ENCODE measurements at regions not wholly inside any gene's neighbourhood (a gene's known extent, or its start where the extent isn't known, plus 50 kb on each side); places are given as distances from the start of the nearest gene placed in this dataset.

DNA sequence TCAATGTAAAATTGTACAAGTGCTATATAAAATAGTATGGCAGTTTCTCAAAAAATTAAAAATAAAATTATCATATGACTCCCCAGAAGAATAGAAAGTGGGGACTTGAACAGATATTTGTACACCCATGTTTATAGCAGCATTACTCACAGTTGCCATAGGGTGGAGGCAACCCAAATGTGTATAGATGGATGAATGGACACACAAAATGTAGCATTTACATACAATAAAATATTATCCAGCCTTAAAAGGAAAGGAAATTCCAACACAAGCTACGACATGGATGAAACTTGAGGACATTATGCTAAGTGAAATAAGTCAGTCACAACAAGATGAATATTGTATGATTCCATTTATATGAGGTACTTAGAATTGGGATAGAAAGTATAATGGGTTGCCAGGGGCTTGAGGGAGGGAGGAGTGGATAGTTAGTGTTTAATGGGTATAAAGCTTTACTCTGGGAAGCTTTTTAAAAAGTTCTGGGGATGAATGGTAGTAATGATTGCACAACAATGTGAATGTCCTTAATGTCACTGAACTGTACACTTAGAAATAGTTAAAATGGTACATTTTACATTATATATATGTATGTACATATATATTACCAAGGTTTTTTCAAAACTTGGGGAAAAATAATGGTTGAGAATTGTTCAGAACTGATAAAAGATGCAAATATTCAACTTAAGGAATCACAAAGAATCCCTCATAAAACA is 53.0 kb upstream of the ADORA3 start:
- intact Hi-C loops (cut with micrococcal nuclease) = loop anchor here (1.0 kb wide), 2 partner anchors 36 to 64 kb away; no protein-coding TSS in a partner anchor

DNA sequence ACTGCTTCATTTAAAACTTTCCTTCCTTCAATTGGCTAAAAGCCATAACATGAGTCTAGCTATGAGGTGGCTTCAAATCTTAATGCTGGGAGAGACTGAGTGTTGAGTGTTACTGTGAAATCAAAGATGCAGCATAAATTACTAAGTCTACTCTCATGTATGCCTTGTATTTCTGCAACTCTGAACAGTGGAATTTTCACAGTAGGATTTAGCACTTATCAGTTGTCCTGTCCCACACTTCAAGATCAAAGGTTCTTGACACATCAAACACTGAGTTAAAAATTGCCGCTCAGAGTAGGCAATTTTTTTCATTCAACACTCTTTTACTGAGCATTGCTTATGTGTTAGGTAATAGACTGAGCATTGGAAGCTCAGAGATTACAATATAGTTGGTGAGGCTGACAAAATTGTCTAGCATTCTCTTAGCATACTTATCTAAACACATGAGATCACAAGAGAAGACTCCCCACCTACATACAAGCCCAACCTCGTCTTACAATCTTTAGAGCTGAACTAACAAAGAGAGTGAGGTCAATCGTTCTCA is 56.4 kb upstream of the ADORA3 start:
- intact Hi-C loops (cut with micrococcal nuclease) = no loop called here

DNA sequence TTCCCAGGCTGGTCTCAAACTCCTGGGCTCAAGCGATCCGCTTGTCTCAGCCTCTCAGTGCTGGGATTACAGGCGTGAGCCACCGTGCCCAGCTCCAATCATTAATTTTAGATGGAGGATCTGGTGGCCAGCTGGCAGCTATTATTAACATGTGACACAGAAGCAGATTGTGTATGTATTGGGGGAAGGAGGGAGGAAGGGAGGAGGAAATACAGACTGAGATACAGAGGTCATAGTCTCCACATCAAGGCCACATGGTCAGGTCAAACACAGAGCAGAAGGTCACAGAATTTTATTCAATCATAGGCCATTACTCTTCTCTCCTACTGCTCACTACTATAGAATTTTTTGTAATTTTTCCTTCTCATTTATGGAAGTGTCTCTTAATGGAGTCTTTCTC is 57.9 kb upstream of the ADORA3 start:
- intact Hi-C loops (cut with micrococcal nuclease) = no loop called here

DNA sequence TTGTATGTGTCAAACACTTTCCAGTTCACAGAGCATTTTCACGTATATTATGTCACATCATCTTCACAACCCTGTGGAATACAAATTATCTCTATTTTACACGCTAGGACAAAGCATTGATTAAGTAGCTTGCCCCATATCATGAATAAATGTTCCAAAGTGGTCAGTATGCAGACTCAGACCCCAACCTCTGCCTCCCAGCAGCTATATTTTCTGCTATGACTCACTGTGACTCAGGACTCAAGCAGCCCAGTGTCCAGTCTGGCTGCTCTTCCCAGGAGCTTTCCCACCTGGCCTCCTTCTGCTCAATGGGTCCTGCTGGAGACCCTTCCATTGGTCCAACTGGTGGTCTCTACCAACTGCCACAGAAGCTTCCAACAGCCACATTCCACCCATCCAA is 56.0 kb upstream of the RAP1A start:
- intact Hi-C loops (cut with micrococcal nuclease) = no loop called here

DNA sequence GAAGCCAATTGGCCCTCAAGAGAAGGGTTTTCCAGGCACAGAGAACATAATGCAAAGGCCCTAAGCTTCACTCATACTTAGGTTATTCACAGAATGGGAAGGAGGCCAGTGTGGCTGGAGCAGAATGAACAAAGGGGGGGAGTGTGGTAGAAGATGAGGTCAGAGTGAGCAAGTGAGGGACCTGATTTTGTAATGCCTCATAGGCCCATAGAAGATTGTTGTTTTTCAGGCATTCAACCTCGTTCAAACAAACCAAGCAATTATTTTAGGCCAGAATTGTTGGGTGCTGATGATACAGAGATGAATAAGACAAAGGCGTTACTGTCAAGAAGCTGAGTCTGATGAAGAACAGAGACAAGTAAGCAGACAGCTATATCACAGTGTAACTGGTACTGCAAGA is 54.5 kb upstream of the RAP1A start:
- intact Hi-C loops (cut with micrococcal nuclease) = no loop called here

DNA sequence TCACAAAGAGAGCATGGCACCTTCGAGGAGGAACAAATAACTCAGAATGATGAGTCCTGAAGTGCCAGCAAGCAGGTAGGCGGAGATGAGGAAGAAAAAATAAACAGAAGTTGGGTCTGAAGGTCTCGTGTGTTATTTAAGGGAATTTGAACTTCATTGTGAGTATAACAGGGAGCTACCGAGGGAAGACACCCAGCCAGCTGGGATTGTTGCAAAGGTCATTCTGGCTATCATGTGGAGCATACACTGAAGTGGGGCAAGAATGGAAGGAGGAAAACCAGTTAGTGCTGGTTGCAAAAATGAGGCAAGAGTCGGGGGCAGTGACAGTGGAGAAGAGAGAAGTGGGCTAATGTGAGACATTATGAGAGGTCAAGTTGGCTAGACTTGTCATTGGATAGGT is 53.6 kb upstream of the RAP1A start:
- intact Hi-C loops (cut with micrococcal nuclease) = no loop called here

DNA sequence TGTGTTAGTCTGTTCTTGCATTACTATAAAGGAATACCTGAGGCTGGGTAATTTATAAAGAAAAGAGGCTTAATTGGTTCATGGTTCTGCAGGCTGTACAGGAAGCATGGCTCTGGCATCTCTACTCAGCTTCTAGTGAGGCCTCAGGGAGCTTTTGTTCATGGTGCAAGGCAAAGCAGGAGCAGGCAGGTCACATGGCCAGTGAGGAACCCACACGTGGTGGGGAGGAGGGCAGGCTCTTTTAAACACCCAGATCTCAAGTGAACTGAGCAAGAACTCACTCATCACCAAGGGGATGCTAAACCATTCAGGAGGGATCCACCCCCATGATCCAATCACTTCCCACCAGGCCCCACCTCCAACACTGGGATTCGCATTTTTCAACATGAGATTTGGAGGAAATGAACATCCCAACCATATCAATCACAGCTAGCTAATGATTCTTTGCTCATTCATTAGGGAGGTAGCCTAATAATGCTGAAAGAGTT is 51.4 kb upstream of the RAP1A start:
- intact Hi-C loops (cut with micrococcal nuclease) = no loop called here

Data from T-helper 1 cell treated with Interleukin-12 subunit alpha and Interleukin-12 subunit beta and Interleukin-4 antibody, amounts not matched to agents 30 ng/mL and 1 ng/mL, for 36 hours (primary cell).